ENCODE measurements at regions not wholly inside any gene's neighbourhood (a gene's known extent, or its start where the extent isn't known, plus 50 kb on each side); places are given as distances from the start of the nearest gene placed in this dataset.

DNA sequence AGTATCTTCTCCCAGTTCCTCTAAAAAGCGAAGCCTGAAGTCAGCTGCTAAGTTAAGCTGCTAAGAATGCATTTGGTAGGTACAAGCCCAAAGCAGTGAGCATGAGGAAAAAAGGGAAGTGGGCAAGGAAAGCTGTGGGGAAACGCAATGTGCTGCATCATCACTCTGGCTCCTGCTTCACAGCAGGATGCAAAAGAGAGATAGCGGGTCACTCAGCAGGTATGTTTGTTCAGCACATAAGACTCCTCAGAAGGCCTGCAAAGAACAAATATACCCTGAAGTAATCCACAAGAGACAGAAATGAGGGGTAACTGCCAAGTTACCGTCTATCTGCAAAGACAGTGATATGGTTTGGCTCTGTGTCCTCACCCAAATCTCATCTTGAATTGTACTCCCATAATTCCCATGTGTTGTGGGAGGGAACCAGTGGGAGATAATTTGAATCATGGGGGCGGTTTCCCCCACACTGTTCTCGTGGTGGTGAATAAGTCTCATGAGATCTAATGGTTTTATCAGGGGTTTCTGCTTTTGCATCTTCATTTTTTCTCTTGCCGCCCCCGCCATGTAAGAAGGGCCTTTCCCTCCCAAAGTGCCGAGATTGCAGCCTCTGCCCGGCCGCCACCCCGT is 127.4 kb upstream of the EGLN3 start:
- TF ChIP-seq EZH2phosphoT487 (IDR thresholded peaks at IDR 0.05; ENCODE audit: borderline replicate concordance, low read length) (no peak), CTCF (IDR thresholded peaks at IDR 0.05; ENCODE audit: low read depth, low read length, poor library complexity, severe bottlenecking) (no peak)
